Iris pigment epithelial cell (primary cell): ENCODE measurements at regions not wholly inside any gene's neighbourhood (a gene's known extent, or its start where the extent isn't known, plus 50 kb on each side); places are given as distances from the start of the nearest gene placed in this dataset.
A peak's percentile ranks its signal among the peaks of the same experiment; 100 is the strongest.

ENCODE experiments used
- DNase-seq: peaks from one replicate; pipeline ENCODE4 v3.0.0-alpha.2; 2011; ENCODE audit warnings: low read depth

DNA sequence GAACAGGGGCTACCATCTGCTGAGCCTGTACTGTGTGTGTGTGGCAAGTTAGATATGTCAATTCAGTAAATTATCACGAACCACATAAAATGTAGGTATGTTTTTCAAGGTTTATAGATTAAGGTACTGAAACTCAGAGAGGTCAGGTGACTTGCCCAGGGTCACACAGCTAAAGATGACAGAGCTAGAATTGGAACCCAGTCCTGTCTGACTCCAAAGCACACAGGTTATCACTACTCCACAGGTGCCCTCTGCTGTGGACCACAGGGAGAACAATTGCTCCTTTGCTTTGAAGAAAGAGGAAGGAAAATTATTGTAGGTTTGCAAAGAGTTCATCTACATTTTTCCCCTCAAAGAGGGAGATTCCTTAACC is 229.7 kb upstream of the AGAP1 start:
- no peak for DNase-seq

DNA sequence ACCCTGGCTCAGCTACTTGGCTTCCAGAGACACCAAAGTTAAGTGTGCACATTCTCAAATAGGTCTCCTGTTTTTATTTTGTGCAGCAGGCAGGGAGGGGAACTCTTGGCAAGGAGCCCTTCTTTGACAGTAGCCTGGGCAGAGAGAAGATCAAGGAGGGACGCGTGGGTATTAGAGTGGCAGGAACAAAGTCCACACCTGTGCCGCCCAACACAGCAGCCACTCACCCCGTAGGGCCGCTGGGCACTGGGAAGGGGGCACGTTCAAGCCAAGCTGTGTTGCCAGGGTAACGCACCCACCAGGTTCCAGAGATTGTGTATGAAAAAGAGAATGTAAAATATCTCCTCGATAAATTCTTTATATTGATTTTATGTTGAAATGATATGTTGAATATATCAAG is 229.3 kb upstream of the AGAP1 start:
- no peak for DNase-seq

DNA sequence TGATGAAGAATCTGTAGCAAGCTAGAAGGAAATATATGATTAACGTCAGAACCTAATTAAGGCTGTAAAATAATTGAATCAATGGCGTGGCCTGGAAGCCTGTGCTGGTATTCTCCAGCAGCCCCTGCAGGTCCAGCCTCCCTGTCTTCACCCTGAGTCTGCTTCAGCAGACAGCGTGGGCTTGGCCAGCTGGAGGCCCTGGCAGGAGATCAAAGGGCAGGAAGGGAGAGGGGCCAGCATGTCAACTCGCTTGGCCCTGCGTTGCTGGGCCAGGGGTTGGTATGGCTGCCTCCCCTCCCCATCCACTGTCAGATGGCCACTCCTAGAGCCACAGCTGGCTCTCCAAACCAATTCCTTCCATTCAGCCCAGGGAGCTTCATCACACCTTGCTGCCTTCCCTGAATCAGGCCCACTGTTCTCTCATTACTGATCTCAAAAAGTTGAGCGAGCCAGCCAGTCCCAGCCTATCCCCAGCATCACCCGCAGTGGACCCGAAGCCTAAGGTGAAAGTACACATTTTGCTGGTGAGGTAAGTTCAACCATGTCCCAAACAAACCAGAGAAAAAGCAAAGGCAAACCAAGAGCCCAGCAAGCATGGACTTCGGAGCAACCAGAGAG is 228.4 kb upstream of the AGAP1 start:
- no peak for DNase-seq

DNA sequence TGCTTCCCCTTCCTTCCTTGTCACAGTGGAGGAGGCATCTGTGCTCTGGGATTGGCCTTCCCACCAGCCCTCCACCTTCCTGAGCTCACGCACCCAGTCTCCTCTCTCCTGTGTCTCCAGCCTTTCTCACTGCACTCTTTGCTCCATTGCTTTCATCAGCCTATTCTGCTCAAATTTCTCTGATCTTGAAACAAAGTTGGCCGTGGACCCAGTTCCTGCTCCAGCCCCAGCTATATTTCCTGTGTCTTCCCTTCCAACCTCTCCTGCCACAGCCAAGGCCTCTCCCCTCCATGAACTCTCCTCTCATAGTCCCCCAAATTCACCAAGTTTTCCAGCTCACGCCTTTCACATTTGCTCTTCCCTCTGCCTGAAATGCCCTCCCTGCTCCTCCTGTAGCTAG is 226.6 kb upstream of the AGAP1 start:
- DNase-seq = no peak

DNA sequence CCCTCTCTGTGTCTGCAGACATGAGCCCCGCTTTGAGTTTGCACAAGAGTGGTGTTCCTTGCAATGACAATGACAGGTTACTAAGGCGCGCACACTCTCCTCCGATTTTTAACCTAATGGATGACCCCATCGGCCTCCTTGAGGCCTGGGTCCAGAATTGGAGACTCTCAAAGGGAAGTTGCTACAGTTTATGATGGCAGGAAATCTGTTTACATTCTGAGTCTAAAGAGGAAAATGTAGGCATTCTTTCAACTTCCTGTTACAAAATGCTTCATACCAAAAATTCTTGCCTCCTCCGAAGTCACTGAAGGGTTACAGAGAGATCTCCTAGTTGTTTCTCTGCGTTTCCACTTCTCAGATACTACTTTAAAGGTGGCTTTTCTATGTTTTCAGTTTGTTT is 225.3 kb upstream of the AGAP1 start:
- peak; percentile 75 for DNase-seq

DNA sequence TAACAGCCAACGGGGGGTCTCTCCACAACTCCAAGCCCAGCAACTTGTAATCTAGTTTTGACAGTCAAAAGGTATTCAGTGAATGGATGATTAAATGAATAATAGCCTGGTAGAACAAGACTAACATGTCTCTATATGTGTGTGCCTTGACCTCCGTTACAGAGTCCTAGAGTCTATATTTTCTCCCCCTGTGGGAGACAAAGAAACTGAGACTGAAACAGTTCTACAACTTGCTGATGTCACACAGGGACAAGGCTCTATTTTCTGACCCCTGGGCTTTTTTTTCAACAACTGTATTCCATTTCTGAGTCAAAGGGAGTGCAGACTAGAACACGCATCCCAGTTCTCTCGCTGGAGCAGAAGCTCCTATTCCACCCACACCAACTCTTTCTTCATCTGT is 223.6 kb upstream of the AGAP1 start:
- DNase-seq = no peak

DNA sequence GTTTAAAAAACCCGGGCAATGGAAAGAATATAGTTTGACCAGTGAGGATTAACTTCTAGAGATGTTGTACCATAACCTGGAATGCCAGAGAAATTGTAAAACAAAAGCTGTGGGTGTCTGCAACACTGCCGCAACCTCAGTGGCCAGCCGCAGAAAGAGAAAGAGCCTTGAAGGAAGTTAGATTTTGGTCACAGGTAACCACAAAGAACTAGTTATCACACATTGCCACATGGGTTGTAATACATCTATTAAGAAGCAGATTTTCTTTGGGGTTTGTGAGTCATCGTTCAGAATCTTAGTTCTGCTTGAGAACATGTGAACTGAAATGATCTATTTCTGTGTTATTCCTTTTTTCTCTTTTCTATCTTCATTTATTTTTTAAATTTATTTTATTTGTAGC is 222.9 kb upstream of the AGAP1 start:
- DNase-seq = peak; percentile 96

DNA sequence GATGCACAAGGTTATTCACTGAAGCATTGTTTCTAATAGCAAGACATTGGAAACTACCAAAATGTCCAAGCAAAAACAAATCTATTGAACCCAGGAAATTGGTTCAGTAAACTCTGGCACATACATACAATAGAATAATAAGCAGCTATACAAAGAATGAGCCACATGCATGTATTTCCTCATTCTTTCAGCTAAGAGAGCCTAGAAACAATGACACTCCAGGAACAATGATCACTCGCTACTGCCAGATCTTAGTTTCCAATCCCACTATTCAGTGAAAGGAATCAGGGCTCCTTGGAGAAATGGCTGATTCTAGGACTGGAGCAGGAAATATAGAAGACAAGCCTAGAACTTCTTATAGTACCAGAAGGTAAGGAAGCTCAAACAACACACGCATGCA is 221.9 kb upstream of the AGAP1 start:
- no peak for DNase-seq

DNA sequence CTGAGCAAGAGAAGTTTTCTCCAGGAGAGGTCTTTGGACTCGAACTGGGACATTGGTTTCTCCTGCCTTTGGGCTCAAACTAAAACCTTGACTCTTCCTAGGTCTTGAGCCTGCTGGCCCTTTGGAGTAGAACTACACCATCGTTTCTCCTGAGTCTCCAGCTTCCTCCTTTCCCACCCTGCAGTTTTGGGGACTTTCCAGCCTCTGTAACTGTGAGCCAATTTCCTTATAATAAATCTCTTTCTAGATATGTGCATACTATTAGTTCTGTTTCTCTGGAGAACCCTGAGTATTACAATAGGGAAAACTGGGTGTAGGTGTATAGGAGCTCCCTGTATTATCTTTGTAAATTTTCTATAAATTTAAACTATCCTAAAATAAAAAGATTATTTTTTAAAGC is 219.8 kb upstream of the AGAP1 start:
- DNase-seq = no peak

DNA sequence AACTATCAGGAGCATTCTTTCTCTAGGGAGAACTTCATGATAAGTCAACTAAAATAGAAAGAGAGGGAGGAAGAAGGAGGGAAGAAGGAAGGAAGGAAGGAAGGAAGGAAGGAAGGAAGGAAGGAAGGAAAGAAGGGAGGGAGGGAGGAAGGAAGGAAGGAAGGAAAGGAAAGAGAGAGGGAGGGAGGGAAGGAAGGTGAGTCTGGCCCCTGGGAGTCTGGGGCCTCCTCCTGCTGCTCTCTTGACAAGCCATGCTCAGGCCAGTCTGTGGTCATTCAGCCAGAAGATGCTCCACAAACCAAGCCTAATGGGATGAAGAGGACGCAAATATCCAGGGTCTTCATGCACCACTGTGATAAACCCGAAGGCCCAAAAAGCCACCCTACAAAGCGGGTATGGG is 216.4 kb upstream of the AGAP1 start:
- DNase-seq = no peak

DNA sequence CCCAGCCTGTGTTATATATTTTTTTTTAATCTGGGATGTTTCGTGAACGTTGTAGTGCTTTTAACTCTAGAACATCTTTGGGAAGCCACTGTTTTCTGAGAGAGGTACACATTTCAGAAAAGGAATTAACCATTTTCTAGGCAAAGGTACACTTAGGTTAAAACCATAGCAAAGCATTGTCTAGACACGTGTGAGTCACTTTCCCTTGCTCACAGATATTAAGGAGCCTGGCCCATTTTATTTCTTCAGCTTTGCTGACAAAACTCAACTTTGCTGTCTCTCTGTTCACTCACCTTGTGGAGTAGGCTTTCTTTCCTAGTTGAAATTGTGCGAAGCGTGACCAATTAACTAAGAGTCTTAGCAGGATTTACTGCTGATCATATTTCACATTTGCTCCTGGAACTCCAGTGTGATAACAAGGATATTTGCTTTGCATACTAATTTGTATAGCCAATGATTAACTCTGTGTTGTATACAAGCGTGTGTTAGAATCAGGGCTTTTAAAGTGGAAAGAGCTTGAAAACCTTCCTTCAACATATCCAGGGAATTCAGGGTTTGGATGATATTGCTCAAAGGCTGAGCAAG is 215.0 kb upstream of the AGAP1 start:
- peak; percentile 68 for DNase-seq

DNA sequence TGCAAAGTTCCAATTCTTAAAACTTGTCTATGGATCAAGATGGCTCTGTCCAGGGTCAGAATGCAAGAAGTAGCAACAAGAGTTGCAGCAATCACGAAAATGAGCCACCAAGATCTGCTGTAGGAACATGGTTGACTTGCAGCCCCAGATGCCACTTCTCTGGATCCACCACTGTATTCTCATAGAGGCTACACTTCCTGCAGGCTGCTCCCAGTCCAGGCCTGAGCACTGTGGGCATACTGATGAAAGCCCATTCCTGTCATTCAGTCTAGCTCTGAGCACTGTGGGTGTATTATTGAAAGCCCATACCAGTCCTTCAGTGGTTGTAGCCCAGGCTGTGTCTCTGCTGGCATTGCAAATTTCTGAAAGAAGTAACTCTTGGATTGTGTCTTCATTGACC is 213.9 kb upstream of the AGAP1 start:
- DNase-seq = no peak

DNA sequence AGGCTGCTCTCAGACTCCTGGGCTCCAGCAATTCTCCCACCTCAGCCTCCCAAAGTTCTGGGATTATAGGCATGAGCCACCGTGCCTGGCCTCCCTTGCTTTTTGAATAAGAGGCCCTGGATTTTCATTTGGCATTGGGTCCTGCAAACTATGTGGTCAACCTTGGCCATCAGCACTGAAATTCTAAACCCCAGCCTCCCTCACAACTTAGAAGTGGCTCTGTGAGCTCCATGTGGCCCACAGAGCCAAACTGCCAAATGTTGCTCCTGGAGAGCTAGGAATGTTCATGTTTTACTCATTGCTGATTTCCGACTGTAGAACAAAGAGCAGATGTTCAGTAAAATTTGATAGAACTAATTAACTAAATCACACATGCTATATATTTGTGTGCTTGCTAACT is 210.6 kb upstream of the AGAP1 start:
- DNase-seq = no peak

DNA sequence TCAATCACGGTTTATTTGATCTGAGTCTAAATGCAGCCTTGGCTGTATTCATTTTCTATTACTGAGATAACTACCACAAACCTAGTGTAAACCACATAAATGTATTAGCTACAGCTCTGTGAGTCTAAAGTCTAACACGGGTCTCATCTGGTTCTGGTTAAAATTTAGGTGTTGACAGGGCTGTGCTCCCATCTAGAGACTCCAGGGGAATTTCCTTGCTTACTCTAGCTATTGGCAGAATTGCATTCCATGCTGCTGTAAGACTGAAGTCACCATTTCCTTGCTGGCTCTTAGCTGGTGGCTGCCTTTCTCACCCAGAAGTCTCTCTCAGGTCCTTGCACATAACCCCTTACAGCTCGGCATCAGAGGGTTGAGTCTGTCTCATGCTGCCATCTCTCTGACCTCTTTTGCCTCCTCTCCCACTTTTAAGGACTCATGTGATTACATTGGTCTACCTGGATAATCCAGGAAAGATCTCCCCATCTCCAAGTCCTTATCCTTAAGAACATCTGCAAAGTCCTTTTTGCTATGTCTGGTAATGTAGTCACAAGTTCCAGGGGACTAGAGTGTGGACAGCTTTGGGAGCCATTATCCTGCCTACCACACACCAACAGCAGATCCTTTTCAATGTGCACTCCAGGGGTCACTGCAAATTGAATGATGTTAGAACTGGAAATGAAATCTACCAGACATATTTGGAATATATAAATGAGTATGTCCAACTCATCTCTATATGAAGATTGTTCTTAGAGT is 207.0 kb upstream of the AGAP1 start:
- DNase-seq = no peak

DNA sequence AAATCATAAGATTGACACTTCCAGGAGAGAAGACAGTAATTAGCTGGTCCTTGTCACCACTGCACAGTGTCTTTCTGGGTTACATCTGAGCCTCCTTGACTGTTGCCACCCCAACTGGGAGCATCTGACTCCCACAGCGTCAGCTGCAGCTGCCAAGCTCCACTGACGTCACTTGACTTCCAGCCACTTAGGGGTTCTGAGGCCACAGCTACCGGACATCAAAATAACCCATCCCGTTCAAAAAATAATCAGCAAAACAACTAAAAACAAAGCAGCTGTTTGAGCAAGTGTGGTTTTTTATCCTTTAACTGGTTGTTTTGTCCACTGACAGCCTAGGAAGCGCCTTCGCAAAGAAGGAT is 206.5 kb upstream of the AGAP1 start:
- no peak for DNase-seq

DNA sequence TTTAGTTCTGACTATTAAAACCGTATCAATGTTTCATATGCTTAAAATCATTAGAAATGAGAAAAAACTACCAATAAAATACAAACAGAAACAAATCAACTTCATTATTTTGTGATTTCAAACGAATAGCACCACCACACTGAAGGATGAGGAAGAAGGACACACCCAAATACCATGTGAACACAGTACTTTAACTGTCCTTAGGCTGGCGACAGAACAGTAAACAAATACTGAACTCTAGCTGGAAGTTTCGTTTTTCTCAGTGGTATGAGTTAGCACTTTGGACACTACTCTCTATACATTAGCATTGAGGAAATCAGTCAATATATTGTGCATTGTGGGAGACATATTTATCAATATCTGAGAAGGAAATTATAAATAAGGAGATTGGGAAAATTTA is 202.4 kb upstream of the AGAP1 start:
- DNase-seq = no peak

DNA sequence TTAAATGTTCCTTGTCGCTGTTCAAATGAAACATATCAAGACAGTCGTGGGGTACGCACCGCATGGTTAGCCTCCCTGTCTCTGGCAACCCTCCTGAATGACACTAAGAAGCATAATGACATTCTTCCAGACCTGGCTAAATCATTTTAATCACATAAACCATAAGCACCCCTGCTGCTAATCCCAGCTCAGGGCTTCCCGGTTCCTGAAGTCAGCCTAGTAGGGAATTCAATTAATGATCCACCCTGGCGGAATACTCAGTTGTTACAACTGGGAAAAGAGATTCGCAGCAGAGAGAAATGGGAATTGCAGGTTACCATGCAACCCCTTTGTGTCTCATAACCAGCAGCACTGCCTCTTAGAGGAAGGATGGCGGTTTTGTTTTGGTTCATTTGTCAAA is 200.8 kb upstream of the AGAP1 start:
- DNase-seq = no peak

DNA sequence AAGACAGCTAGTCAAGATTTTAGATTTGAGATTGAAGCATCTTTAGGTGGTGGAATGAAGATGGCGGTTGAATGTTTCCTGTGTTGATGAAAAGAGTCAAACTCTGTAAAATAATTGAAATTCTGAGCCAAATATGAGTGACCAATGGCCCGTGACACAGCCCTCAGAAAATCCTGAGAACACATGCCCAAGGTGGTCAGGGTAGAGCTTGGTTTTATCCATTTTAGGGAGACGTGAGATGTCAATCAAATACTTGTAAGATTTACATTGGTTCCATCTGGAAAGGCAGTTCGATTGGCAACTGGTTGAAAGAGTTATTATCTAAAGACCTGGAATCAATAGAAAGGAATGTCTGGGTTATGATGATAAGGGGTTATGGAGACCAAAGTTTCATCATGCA is 198.0 kb upstream of the AGAP1 start:
- no peak for DNase-seq

DNA sequence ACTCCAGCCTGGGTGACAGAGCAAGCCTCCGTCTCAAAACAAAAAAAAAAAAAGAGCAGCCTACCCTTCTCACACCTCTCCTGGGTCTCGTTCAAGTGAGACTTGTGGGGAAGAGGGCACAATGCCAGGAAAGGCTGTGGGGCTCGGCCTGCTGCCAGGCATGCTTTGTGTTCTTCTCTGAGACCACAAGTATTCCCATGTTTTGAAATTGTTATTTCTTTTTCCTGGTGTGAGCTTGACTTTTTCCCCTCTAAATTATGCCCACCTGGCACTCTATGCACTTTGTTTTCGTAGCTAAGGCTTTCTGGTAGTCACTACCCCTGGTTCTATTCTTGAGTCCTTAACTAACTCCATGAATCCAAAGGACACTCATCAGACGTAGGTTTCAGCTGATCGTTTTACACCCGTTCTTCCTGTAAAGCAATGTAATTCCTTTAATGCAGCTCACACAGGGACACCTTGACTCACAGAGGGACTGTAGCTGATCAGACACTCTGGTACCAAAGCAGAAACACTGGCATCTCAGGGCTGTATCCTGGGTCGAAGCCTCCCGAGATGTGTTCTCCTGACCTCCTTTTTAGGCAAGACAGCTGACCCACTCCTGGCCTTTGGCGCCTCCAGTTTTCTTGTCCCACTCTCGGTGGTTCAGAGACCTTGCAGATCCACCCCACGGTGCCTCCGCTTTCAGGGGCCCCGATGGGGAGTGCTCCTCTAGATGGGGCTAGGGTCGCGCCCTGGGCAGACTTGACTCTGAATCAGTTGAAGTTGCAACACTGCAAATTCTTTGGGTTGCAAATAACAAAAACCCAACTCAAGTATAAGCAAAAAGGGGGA is 193.3 kb upstream of the AGAP1 start:
- DNase-seq = peak; percentile 92

DNA sequence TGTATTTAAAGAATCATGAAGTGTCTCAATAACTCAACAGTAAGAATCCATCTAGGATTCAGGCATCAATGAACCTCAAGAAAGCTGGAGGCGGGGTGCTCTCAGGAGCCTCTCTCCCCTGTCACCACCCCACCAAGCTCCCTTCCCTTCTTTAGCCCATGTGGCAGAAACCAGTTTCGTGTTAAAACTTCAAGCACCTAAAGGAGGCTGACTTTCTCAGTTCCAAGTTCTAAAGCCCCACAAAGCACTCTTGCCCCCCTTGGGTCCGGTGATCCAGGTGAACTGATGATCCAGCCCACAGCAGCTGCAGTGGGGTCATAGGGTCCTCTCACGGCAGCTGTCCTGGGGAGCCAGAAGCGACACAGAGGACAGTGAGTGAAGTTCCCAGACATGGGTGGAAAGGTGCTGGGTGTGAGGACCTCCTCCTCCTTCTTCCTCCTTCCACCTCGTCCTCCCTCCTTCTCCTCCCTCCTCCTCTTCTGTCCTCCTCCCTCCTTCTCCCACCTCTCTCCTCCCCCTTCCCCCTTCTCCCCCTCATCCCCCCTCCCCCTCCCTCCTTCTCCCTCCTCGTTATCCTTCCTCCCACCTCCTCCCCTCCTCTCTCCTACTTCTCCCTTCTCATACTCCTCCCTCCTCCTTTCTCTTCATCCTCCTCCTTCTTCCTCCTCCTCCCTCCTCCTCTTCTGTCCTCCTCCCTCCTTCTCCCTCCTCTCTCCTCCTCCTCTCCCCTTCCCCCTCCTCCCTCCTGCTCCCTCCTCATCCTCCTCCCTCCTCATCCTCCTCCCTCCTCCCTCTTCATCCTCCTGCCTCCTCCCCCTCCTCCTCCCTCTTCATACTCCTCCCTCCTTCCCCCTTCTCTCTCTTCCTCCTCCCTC is 192.4 kb upstream of the AGAP1 start:
- DNase-seq = no peak

DNA sequence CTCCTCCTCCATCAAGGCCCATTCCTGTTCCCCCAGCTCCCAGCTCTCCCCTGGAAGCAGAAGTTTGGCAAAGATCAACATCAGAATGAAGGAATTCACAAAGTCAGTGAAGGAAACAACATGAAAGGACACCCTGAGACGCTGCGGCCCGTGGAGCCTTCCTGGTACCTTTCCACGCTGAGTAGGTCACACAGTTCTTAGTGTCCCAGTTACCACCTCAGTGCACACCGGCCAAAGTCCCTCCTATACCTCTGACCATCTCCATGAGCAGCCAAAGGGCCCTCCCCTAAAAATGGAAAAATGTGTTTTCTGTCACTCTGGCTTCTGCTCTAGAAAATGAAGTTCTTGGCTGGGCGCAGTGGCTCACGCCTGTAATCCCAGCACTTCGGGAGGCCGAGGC is 191.6 kb upstream of the AGAP1 start:
- DNase-seq = no peak
